Fibroblast of skin of back (primary cell): ENCODE measurements at regions not wholly inside any gene's neighbourhood (a gene's known extent, or its start where the extent isn't known, plus 50 kb on each side); places are given as distances from the start of the nearest gene placed in this dataset.

ENCODE experiments used
- DNase-seq: peaks from one replicate; pipeline ENCODE4 v3.0.0-alpha.2; 2013

GRCh38 chr5:54766748-54767147 lies 218.6 kb downstream of the ESM1 start:
- DNase-seq, result no peak

- no peak for DNase-seq
Measured at GRCh38 chr5:54765165-54766028, 220.0 kb downstream of the ESM1 start.

DNA sequence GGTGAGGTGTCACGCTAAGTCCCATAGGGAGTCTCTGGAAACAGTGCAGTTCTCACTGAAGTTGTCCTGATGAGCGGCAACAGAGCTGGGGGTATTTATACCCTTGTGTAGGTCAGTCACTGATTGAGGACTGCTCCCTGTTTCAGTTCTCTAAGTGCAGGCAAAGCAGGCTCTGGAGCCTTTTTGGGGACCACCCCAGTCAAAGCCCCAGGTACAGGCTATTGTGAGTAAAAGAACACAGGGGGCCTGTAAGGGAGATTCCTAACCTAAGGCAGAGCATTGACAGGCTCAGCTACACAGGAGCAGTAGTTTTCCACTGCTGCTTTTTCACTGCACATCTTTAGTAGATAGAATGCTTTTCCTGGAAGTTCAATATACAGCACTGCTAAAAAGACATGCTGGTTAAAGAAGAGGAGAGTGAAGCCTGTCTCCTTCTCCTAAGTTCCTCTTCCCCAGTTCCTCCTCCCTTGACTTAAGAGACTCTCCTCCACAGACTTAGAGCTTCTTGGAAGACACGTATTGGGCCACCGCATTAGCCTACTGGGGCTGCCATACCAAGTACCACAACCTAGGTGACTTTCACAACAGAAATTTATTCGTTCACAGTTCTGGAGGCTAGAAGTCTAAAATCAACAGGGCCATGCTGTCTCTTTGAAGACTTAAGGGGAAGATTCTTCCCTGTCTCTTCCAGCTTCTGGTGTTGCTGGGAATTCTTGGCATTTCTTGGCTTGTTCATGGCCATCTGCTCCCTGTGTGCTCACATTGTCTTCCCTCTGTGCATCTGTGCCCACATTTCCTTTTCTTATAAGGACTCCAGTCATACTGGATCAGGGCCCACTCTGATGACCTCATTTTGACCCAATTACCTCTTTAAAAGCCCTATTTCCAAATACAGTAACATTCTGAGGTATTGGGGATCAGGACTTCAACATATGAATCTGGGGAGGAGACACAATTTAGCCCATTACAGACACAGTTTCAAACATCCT lies 221.0 kb downstream of the ESM1 start:
- peak; percentile 46 for DNase-seq

GRCh38 chr5:54761213-54761701 lies 224.1 kb downstream of the ESM1 start:
- DNase-seq, result peak; percentile 92

- no peak for DNase-seq
Measured at GRCh38 chr5:54760182-54760935, 225.0 kb downstream of the ESM1 start.

- peak; percentile 84 for DNase-seq
Measured at GRCh38 chr5:54758038-54758437, 227.4 kb downstream of the ESM1 start.

- DNase-seq, result no peak
Measured at GRCh38 chr5:54757541-54757940, 227.9 kb downstream of the ESM1 start.

DNA sequence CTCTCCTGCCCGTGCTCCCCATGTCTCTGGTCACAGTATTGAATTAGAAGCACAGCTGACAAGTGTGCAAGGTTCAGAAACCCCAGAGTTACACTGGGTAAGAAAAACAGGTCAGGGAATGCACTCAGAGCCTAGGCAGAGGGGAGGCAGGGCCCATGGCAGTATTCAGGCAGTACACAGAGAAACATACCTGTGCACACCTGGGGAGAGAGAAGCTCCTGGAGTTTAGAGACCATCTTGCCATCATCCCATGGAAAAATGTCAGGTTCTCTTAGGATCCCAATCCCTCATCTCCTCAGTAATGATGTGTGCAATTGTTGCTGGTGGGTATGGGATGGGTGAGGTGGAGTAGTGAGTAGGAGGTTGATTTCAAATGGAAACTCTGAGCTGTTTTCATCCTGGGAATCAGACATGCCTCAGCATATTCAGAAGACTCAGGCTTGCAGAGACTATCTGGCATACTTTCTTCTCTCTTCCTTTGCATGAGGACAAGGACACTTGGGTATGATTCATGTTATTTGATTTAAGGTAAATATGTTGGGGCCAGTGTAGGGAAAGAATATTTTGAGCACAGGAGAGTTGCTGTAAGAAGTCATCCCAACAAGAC lies 228.5 kb downstream of the ESM1 start:
- peak; percentile 53 for DNase-seq

DNA sequence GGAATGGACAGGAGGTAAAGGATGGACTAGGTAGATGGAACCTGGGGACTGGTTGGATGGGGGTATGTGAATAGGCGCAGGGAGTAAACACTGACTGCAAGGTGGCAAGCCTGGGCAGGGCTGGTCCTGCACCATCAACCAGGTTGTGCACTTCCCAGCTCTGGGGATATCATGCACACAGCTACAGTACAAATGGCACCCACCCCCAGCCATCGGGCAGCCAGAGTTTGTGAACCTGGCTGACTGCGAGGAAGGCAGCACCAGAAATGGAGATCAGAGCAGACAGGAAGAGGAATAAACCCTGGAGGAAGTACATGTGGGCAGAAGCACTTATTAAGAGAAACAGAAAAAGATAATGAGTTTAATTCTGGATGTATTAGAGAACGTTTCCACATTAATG lies 229.1 kb downstream of the ESM1 start:
- DNase-seq, result no peak

DNA sequence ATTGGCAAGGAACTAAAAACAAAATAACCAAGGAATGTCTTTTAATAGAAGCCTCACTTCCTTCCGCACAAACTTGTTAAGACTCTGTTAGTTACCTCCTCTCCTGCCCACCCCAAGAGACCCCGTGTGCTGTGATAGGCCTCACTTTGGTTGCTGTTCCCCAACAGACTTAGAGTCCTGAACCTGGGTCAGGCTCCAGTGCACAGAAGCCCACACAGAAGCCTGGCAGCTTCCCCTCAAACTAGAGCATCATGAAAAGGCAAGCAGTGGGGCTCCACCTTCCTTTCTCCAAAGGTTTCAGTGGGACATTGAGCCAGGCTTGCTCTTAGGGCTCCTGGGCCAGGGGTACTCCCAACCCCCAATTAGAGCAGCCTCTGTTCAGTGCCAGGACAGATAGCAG lies 230.5 kb downstream of the ESM1 start:
- no peak for DNase-seq

DNA sequence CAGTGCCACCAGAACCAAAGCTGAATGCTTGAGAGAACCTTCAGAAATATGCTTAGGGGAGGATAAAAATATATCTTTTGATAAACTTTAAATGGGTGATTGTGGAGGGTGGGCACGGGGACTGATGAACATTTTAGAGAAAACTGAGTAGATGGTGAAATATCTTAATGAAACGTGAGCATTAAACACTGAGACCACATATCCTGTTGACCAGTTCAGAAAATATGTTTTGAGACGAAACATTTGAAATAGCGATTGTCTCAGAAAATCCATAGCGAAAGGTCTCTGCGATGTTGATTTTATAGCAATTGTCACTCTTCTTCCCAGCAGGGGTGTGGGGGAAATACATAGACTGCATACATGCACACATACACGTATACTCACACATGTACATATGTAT lies 231.0 kb downstream of the ESM1 start:
- DNase-seq, result peak; percentile 43

DNA sequence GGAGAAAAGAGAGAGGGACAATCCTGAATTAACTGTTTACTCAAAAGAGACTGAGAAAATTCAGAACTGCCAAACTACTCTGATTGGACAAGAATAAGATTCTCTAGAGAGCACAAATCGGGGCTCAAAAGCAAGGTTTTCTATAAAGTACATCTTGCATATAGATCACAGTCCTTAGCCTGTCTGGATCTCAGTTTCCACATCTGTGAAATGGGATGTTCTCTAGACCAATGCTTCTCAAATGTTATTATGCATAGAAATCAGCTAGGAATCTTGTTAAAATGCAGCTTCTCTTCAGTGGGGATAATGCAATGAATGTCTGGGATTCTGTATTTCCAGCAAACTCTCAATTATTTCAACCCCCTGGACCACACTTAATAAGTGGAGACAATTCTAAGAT lies 231.6 kb downstream of the ESM1 start:
- DNase-seq, result no peak

DNA sequence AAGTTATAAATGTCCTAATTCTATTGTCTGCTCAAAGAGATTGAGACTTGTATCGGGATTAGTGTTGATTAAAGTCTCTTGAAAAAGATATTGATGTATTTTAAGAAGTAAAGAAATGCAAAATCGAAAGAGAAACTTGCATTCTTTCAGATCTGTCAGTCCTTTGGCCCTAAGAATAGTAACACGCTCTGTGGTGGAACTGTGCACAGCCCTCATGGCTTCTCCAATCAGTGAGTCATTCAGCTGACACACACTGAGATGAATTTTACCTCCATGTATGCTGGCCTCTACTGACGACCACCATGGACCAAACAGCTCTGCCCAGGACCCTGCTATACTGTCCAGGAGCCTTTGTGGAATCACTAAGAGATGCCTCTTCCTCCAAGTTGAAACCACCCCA lies 232.4 kb downstream of the ESM1 start:
- DNase-seq, result peak; percentile 73

- no peak for DNase-seq
Measured at GRCh38 chr5:54748527-54748926, 231.0 kb downstream of the SNX18 start.

DNA sequence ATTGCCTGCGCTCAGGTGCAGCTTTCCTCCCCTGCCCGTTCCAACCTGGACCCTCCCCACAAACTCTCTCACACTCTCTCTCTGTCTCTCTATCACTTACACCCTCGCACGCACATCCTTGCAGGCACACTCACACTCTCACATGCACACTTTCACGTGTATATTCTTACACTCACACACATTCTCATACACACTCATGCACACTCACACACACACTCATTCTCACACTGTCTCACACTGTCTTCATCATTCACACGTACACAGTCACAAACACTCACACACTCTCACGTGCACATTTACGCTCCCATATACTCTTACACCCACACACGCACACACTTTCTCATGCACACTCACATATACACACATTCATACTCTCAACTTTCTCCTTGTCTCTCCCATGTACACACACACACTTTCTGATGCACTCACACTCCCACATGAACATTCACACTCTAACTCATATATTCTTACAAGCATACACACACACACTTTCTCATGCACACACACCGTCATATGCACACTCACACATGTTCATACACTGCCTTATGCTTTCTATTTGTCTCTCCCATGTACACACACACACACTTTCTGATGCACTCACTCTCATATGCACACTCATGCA lies 229.3 kb downstream of the SNX18 start:
- DNase-seq, result no peak

- no peak for DNase-seq
Measured at GRCh38 chr5:54746346-54746745, 228.8 kb downstream of the SNX18 start.

DNA sequence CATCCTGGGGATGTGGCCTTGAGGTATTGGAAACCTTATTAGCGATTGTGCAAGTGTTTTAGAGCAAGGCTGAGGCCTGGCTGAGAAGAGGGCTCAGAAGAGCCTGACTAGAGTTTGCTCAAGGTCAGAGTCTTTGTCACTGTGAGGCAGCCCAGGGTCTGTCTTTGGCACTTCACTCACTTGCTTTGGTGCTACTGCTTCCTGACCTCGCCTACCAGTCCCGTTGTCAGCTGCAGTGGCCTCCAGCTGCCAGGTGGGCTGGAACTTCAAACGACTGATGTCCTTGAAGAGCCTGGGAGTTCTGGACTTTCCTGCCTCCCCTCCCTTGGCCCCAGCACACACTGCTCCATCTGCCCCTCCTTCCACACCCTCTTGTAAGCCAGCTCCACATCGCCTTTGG lies 228.0 kb downstream of the SNX18 start:
- no peak for DNase-seq

DNA sequence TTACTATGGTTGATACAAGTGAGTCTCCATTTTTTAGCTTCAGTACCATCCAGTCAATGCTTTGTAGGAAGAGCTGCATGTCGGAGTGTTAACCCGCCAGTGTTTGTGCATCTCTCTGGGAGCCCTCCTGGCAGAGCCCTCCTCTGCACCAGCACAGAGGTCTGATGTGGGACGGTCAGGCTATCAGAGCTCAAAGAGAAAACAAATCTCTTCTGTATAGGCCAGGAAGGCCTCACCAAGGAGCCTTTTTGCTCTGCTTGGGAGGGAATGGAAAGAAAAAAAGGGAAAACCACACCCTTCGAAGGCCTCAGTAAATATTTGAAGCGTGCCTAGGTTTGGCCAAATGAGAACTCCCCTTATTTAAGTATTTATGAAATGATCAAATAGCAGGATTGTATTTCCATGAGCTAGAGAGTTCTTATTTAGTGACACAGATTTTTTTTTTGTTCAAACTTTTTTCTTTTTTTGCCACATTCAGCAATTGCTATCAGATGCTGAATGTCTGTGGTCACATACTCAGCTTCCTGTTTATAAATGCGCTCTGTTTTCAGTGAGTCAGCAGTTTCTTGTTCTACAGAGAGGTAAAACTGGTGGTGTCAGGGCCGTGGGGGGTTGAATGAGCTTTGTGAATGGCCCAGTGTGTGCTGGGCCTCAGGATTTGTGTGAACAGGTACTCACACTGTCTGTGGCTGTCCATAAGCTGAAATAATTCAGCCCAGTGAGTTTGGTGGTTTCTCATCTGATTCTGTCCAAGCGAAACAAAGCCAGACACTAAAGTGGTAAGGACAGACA lies 226.6 kb downstream of the SNX18 start:
- DNase-seq, result peak; percentile 95

GRCh38 chr5:54743581-54743980 lies 226.0 kb downstream of the SNX18 start:
- DNase-seq, result no peak

DNA sequence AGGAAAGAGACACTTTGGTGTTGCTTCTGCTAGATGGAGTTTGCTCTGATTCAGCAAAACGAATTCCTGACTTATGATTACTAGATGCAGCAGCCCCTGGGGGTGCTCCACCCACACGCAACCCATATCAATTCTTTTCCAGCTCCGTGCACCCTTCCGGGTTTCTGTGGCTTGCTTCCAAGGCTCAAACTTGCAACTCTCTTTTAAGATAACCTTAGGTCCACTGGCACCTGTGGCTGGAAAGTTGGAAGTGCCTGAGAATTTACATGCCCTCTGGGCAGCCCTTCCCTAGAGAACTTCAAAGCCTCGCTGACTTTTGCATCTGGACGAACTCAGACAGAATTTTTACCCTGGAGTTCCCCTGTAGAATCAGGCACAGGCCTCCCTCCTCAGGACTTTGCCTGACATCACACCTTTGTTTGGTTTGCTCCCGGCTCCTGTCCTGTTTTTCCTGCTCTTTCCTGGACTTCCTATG lies 224.9 kb downstream of the SNX18 start:
- DNase-seq, result peak; percentile 46

GRCh38 chr5:54741711-54742110 lies 224.2 kb downstream of the SNX18 start:
- no peak for DNase-seq
